ENCODE measurements at regions not wholly inside any gene's neighbourhood (a gene's known extent, or its start where the extent isn't known, plus 50 kb on each side); places are given as distances from the start of the nearest gene placed in this dataset.

DNA sequence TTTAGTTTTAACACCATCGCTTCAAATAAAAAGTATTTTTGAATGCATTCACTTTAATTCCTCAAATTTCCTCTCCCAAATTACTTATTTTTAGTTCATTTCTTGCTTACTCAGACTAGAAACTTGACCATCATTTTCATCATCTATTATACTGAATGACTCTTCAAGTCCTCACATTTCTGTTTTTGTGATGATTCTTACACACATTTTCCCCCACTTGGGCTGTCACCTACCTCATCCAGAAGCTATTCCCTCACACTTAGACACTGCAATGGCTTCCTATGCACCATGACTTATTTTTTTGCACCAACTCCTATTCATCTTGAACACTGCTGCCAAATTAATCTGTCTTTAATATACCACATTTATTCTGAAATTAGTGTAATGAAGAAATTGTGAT is 239.6 kb upstream of the DUSP10 start:
- TF ChIP-seq TAF1 (IDR thresholded peaks at IDR 0.05; ENCODE audit: low read depth, low read length) (no peak), JUND (IDR thresholded peaks at IDR 0.05; ENCODE audit: low read length) (no peak), SIX5 (IDR thresholded peaks at IDR 0.05; ENCODE audit: low read depth, low read length) (no peak), GABPA (IDR thresholded peaks at IDR 0.05; ENCODE audit: borderline replicate concordance, insufficient read depth, low read length) (no peak), TBP (IDR thresholded peaks at IDR 0.05; ENCODE audit: low read depth, low read length) (no peak), SRF (IDR thresholded peaks at IDR 0.05; ENCODE audit: low read depth, low read length) (no peak), EZH2 (IDR thresholded peaks at IDR 0.05; ENCODE audit: low read depth, low read length, severe bottlenecking) (no peak), TEAD4 (IDR thresholded peaks at IDR 0.05; ENCODE audit: low read depth, low read length) (no peak), POLR2A (IDR thresholded peaks at IDR 0.05; ENCODE audit: control extremely low read depth in 1 of 2, low read depth in 2 of 2, low read length in 2 of 2) (no peak), POLR2AphosphoS5 (IDR thresholded peaks at IDR 0.05; ENCODE audit: low read depth, low read length) (no peak)
- TF ChIP-seq, protein P1, sequence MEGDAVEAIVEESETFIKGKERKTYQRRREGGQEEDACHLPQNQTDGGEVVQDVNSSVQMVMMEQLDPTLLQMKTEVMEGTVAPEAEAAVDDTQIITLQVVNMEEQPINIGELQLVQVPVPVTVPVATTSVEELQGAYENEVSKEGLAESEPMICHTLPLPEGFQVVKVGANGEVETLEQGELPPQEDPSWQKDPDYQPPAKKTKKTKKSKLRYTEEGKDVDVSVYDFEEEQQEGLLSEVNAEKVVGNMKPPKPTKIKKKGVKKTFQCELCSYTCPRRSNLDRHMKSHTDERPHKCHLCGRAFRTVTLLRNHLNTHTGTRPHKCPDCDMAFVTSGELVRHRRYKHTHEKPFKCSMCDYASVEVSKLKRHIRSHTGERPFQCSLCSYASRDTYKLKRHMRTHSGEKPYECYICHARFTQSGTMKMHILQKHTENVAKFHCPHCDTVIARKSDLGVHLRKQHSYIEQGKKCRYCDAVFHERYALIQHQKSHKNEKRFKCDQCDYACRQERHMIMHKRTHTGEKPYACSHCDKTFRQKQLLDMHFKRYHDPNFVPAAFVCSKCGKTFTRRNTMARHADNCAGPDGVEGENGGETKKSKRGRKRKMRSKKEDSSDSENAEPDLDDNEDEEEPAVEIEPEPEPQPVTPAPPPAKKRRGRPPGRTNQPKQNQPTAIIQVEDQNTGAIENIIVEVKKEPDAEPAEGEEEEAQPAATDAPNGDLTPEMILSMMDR (IDR thresholded peaks at IDR 0.05; ENCODE audit: control extremely low read depth in 1 of 3, insufficient read depth in 1 of 3, low read depth in 1 of 3, low read length in 3 of 3) = no peak
- TF ChIP-seq, protein P2, sequence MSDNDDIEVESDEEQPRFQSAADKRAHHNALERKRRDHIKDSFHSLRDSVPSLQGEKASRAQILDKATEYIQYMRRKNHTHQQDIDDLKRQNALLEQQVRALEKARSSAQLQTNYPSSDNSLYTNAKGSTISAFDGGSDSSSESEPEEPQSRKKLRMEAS (IDR thresholded peaks at IDR 0.05) = no peak
- TF ChIP-seq, protein P3, sequence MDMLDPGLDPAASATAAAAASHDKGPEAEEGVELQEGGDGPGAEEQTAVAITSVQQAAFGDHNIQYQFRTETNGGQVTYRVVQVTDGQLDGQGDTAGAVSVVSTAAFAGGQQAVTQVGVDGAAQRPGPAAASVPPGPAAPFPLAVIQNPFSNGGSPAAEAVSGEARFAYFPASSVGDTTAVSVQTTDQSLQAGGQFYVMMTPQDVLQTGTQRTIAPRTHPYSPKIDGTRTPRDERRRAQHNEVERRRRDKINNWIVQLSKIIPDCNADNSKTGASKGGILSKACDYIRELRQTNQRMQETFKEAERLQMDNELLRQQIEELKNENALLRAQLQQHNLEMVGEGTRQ (IDR thresholded peaks at IDR 0.05; ENCODE audit: low read length) = no peak

Measured in H1 (cell line).